ENCODE measurements at regions not wholly inside any gene's neighbourhood (a gene's known extent, or its start where the extent isn't known, plus 50 kb on each side); places are given as distances from the start of the nearest gene placed in this dataset.
A peak's percentile ranks its signal among the peaks of the same experiment; 100 is the strongest.

GRCh38 chr2:189338115-189338514 is 103.2 kb upstream of the WDR75 start:
- Histone ChIP-seq H3K4me1 (ENCODE audit: insufficient read depth, low read length) (peaks cover 6% of the 10 kb centered on the region), H3K4me3 (ENCODE audit: insufficient read depth, low read length) (no peak overlapping the region), H3K4me2 (ENCODE audit: insufficient read depth, low read length) (no peak overlapping the region), H3K79me2 (ENCODE audit: insufficient read depth, low read length) (no peaks in the 10 kb centered on the region), H3K27ac (ENCODE audit: low read depth, low read length) (peak overlapping the region; percentile 42), H3K36me3 (ENCODE audit: insufficient read depth, low read length) (no peaks in the 10 kb centered on the region), H2AFZ (ENCODE audit: low read length) (no peak overlapping the region), H3K27me3 (ENCODE audit: insufficient read depth, low read length) (no peaks in the 10 kb centered on the region), H4K20me1 (ENCODE audit: insufficient read depth, low read length) (no peaks in the 10 kb centered on the region), H3K9me3 (ENCODE audit: low read depth, low read length) (peaks cover 6% of the 10 kb centered on the region)
- DNase-seq (ENCODE audit: insufficient read length, low spot score, missing footprints): peak; percentile 1
- TF ChIP-seq CTCF (IDR thresholded peaks at IDR 0.05; ENCODE audit: extremely low read depth, low read depth, low read length): no peak

GRCh38 chr2:189341077-189341476 is 100.2 kb upstream of the WDR75 start:
- Histone ChIP-seq H3K4me2 (ENCODE audit: insufficient read depth, low read length) (no peak overlapping the region), H2AFZ (ENCODE audit: low read length) (no peak overlapping the region), H3K9me3 (ENCODE audit: low read depth, low read length) (peaks cover 6% of the 10 kb centered on the region), H3K36me3 (ENCODE audit: insufficient read depth, low read length) (no peaks in the 10 kb centered on the region), H3K4me3 (ENCODE audit: insufficient read depth, low read length) (no peak overlapping the region), H3K4me1 (ENCODE audit: insufficient read depth, low read length) (peaks cover 6% of the 10 kb centered on the region), H3K27me3 (ENCODE audit: insufficient read depth, low read length) (no peaks in the 10 kb centered on the region), H4K20me1 (ENCODE audit: insufficient read depth, low read length) (no peaks in the 10 kb centered on the region), H3K79me2 (ENCODE audit: insufficient read depth, low read length) (no peaks in the 10 kb centered on the region), H3K27ac (ENCODE audit: low read depth, low read length) (no peak overlapping the region)
- no peak for DNase-seq (ENCODE audit: insufficient read length, low spot score, missing footprints)
- TF ChIP-seq CTCF (IDR thresholded peaks at IDR 0.05; ENCODE audit: extremely low read depth, low read depth, low read length): no peak

GRCh38 chr2:189344043-189344442 is 97.2 kb upstream of the WDR75 start:
- no peak for DNase-seq (ENCODE audit: insufficient read length, low spot score, missing footprints)
- H3K4me2 ChIP-seq (ENCODE audit: insufficient read depth, low read length): no peak overlapping the region
- no peaks in the 10 kb centered on the region for H3K27me3 ChIP-seq (ENCODE audit: insufficient read depth, low read length)
- no peak for TF ChIP-seq CTCF (IDR thresholded peaks at IDR 0.05; ENCODE audit: extremely low read depth, low read depth, low read length)
- peaks cover 6% of the 10 kb centered on the region for H3K9me3 ChIP-seq (ENCODE audit: low read depth, low read length)
- H3K79me2 ChIP-seq (ENCODE audit: insufficient read depth, low read length): no peaks in the 10 kb centered on the region
- H3K27ac ChIP-seq (ENCODE audit: low read depth, low read length): no peak overlapping the region
- no peaks in the 10 kb centered on the region for H4K20me1 ChIP-seq (ENCODE audit: insufficient read depth, low read length)
- peaks cover 15% of the 10 kb centered on the region for H3K4me1 ChIP-seq (ENCODE audit: insufficient read depth, low read length)
- H2AFZ ChIP-seq (ENCODE audit: low read length): no peak overlapping the region
- H3K36me3 ChIP-seq (ENCODE audit: insufficient read depth, low read length): no peaks in the 10 kb centered on the region
- H3K4me3 ChIP-seq (ENCODE audit: insufficient read depth, low read length): no peak overlapping the region

- DNase-seq (ENCODE audit: insufficient read length, low spot score, missing footprints): peak; percentile 60
- no peaks in the 10 kb centered on the region for H3K36me3 ChIP-seq (ENCODE audit: insufficient read depth, low read length)
- no peaks in the 10 kb centered on the region for H4K20me1 ChIP-seq (ENCODE audit: insufficient read depth, low read length)
- no peak overlapping the region for H3K4me3 ChIP-seq (ENCODE audit: insufficient read depth, low read length)
- peak overlapping the region; percentile 52 for H3K4me2 ChIP-seq (ENCODE audit: insufficient read depth, low read length)
- peak; percentile 63 for TF ChIP-seq CTCF (IDR thresholded peaks at IDR 0.05; ENCODE audit: extremely low read depth, low read depth, low read length)
- H2AFZ ChIP-seq (ENCODE audit: low read length): peak overlapping the region; percentile 37
- no peaks in the 10 kb centered on the region for H3K27me3 ChIP-seq (ENCODE audit: insufficient read depth, low read length)
- H3K27ac ChIP-seq (ENCODE audit: low read depth, low read length): peak overlapping the region; percentile 82
- H3K4me1 ChIP-seq (ENCODE audit: insufficient read depth, low read length): peaks cover 21% of the 10 kb centered on the region
- no peaks in the 10 kb centered on the region for H3K79me2 ChIP-seq (ENCODE audit: insufficient read depth, low read length)
- H3K9me3 ChIP-seq (ENCODE audit: low read depth, low read length): no peaks in the 10 kb centered on the region
These were observed 93.7 kb upstream of the WDR75 start for GRCh38 chr2:189347540-189347939.
